ENCODE measurements at regions not wholly inside any gene's neighbourhood (a gene's known extent, or its start where the extent isn't known, plus 50 kb on each side); places are given as distances from the start of the nearest gene placed in this dataset.

DNA sequence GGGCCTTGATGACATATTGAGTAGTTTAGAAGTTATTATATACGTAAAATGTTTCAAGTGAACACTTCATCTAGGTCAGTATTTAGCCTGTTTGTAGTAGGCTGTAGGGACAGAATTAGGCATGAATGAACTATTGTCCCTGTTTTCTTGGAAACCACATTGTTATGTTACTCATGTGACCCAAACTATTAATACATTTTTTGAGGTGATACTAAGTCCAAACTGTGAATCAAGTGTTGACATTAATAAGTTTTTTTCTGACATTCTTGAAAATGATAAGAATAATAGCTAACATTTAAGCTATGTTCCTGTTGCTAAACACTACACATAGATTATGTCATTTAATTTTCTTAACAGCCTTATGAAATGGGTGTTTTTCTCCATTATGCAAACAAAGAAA is 1642.7 kb upstream of the WWC1 start:
- no peaks in the 10 kb centered on the region for H3K36me3 ChIP-seq (ENCODE audit: control insufficient read depth in 3 of 3, insufficient read depth in 3 of 3, low read length in 3 of 3)
- no peaks in the 10 kb centered on the region for H3K4me1 ChIP-seq (ENCODE audit: control insufficient read depth in 3 of 3, insufficient read depth in 3 of 3, low read length in 3 of 3)
- no peaks in the 10 kb centered on the region for H3K9me3 ChIP-seq (ENCODE audit: control insufficient read depth in 3 of 3, low read length in 3 of 3)

DNA sequence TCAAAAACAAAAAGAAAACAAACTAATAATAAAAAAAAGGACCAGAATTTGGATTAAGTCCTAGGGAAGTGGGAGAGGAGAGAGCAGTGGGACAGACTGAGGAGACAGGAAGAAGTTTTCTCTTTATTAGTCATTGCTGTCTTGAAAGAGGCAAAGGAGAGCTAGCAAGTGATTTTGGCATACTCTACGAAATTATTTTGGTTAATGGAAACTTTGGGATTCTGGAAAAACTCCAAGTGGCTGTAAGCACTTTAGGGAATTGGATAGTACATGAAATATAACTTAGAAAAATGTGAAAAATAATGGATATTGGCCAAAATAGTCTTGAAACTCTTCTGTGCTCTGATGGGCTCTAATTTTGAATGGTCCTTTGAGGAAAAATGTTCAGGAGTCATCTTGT is 1641.8 kb upstream of the WWC1 start:
- Histone ChIP-seq H3K27ac (ENCODE audit: low read depth, low read length) (no peak overlapping the region), H3K36me3 (ENCODE audit: control insufficient read depth in 3 of 3, insufficient read depth in 3 of 3, low read length in 3 of 3) (no peaks in the 10 kb centered on the region), H3K9ac (ENCODE audit: low read depth in 1 of 3, low read length in 3 of 3) (no peak overlapping the region), H3K27me3 (ENCODE audit: control insufficient read depth in 3 of 3, insufficient read depth in 3 of 3, low read length in 3 of 3) (no peaks in the 10 kb centered on the region), H3K9me3 (ENCODE audit: control insufficient read depth in 3 of 3, low read length in 3 of 3) (no peaks in the 10 kb centered on the region), H3K4me1 (ENCODE audit: control insufficient read depth in 3 of 3, insufficient read depth in 3 of 3, low read length in 3 of 3) (no peaks in the 10 kb centered on the region), H3K4me3 (ENCODE audit: low read length in 3 of 3) (no peak overlapping the region)

More for the DNA sequence above, 1642.7 kb upstream of the WWC1 start:
- H3K27me3 ChIP-seq (ENCODE audit: control insufficient read depth in 3 of 3, insufficient read depth in 3 of 3, low read length in 3 of 3): no peaks in the 10 kb centered on the region
- H3K4me3 ChIP-seq (ENCODE audit: low read length in 3 of 3): no peak overlapping the region
- H3K27ac ChIP-seq (ENCODE audit: low read depth, low read length): no peak overlapping the region
- no peak overlapping the region for H3K9ac ChIP-seq (ENCODE audit: low read depth in 1 of 3, low read length in 3 of 3)

DNA sequence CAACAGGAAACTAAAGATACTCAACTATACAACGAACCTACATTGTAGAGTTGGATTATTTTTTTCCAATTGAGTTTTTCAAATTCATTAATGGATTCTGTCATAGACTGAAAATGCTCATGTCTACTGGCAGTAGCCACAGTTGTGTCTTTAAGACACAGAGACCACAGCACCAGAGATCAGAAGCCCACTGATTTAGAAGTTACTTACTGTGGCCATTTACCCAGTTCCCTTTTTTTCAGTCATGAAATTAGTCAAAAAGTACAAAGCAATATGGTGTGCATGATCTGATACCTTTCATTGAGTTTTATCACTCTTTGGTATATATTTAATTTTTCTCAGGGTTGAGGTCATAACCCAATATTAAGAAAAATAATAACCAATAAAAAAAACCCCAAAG is 1640.2 kb upstream of the WWC1 start:
- H3K9ac ChIP-seq (ENCODE audit: low read depth in 1 of 3, low read length in 3 of 3): no peak overlapping the region
- peaks cover 0 to 3% (median 0%) of the 10 kb centered on the region in 3 donors for H3K9me3 ChIP-seq (ENCODE audit: control insufficient read depth in 3 of 3, low read length in 3 of 3)
- H3K36me3 ChIP-seq (ENCODE audit: control insufficient read depth in 3 of 3, insufficient read depth in 3 of 3, low read length in 3 of 3): no peaks in the 10 kb centered on the region
- no peaks in the 10 kb centered on the region for H3K27me3 ChIP-seq (ENCODE audit: control insufficient read depth in 3 of 3, insufficient read depth in 3 of 3, low read length in 3 of 3)
- no peaks in the 10 kb centered on the region for H3K4me1 ChIP-seq (ENCODE audit: control insufficient read depth in 3 of 3, insufficient read depth in 3 of 3, low read length in 3 of 3)
- no peak overlapping the region for H3K27ac ChIP-seq (ENCODE audit: low read depth, low read length)
- H3K4me3 ChIP-seq (ENCODE audit: low read length in 3 of 3): no peak overlapping the region

DNA sequence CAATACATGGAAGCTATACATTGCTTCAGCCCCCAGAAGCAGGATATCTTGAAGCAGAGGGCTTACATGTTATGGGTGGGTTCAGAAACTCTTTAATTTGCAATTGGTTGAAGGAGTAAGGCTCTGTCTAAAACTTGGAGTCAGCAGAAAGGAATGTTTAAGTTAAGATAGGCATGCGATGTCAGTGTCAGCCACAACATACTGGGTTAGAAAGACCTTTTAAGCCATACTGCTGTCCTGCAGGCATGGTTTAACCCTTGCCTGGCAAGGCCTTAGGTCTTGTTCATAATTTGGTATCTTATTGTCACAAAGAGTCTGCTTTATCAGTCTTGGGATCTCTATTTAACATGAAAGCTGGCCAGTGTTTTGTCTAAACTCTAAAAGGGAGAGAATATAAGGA is 1619.6 kb upstream of the WWC1 start:
- Histone ChIP-seq H3K4me3 (ENCODE audit: low read length in 3 of 3) (no peak overlapping the region), H3K9me3 (ENCODE audit: control insufficient read depth in 3 of 3, low read length in 3 of 3) (no peaks in the 10 kb centered on the region), H3K27ac (ENCODE audit: low read depth, low read length) (no peak overlapping the region), H3K36me3 (ENCODE audit: control insufficient read depth in 3 of 3, insufficient read depth in 3 of 3, low read length in 3 of 3) (no peaks in the 10 kb centered on the region), H3K9ac (ENCODE audit: low read depth in 1 of 3, low read length in 3 of 3) (no peak overlapping the region), H3K4me1 (ENCODE audit: control insufficient read depth in 3 of 3, insufficient read depth in 3 of 3, low read length in 3 of 3) (no peaks in the 10 kb centered on the region), H3K27me3 (ENCODE audit: control insufficient read depth in 3 of 3, insufficient read depth in 3 of 3, low read length in 3 of 3) (no peaks in the 10 kb centered on the region)

DNA sequence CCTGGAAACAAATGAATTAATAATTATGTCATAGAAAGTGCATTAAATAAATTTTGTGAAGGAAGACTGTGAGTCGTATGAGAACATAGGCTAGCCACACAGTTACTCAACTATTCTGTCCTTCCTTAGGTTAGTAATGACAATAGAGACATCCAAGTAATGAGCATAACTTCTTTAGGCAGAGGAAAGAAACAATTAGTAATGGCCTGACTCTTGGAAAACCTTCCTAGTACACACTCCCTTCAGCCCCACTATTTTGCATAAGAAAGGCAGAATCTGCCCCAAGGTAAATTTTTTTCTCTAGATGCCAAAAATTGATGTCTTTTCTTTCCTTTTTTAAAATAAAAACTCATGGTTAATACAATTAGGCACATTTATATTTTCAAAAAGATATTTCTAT is 1619.0 kb upstream of the WWC1 start:
- Histone ChIP-seq H3K4me3 (ENCODE audit: low read length in 3 of 3) (no peak overlapping the region), H3K27ac (ENCODE audit: low read depth, low read length) (no peak overlapping the region), H3K9ac (ENCODE audit: low read depth in 1 of 3, low read length in 3 of 3) (no peak overlapping the region), H3K36me3 (ENCODE audit: control insufficient read depth in 3 of 3, insufficient read depth in 3 of 3, low read length in 3 of 3) (no peaks in the 10 kb centered on the region), H3K4me1 (ENCODE audit: control insufficient read depth in 3 of 3, insufficient read depth in 3 of 3, low read length in 3 of 3) (no peaks in the 10 kb centered on the region), H3K27me3 (ENCODE audit: control insufficient read depth in 3 of 3, insufficient read depth in 3 of 3, low read length in 3 of 3) (no peaks in the 10 kb centered on the region), H3K9me3 (ENCODE audit: control insufficient read depth in 3 of 3, low read length in 3 of 3) (no peaks in the 10 kb centered on the region)

DNA sequence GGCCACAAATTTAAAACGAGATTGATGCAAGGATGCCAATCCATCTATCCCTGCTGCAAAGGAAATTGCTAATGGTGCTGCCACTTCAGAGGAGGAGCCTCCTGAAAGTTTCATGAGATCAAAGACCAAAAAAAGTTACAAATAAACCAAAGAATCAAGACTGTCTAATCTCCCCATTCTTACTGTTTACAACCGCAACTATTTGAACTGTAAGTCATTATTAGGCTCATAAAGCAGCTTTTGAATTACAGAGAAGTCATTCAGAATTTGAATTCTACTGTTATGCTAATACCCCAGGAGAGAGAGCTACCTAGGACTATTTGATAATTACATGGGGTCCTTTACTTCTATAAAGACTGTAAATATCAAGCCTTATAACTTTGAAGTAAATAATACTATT is 1613.6 kb upstream of the WWC1 start:
- no peaks in the 10 kb centered on the region for H3K9me3 ChIP-seq (ENCODE audit: control insufficient read depth in 3 of 3, low read length in 3 of 3)
- H3K36me3 ChIP-seq (ENCODE audit: control insufficient read depth in 3 of 3, insufficient read depth in 3 of 3, low read length in 3 of 3): no peaks in the 10 kb centered on the region
- H3K4me1 ChIP-seq (ENCODE audit: control insufficient read depth in 3 of 3, insufficient read depth in 3 of 3, low read length in 3 of 3): no peaks in the 10 kb centered on the region
- H3K4me3 ChIP-seq (ENCODE audit: low read length in 3 of 3): no peak overlapping the region
- no peaks in the 10 kb centered on the region for H3K27me3 ChIP-seq (ENCODE audit: control insufficient read depth in 3 of 3, insufficient read depth in 3 of 3, low read length in 3 of 3)
- no peak overlapping the region for H3K27ac ChIP-seq (ENCODE audit: low read depth, low read length)
- no peak overlapping the region for H3K9ac ChIP-seq (ENCODE audit: low read depth in 1 of 3, low read length in 3 of 3)

DNA sequence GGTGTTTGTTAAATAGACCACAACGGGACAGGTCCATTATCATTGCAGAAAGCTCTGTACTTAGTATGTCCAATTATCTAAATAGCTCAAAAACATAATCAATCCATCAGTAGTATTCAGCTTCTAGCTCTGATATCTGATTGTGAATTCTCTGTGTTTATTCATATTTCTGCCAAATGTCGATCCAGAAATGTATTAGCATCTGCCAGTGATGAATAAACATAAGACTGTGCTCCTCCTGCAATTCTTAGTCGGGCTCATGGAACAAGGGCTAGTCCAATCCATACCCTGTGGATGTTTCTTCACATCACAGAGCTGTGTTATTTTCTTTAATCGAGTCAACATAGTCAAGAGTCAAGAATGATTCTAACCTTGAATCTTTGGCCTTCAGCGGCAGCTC is 1612.1 kb upstream of the WWC1 start:
- Histone ChIP-seq H3K36me3 (ENCODE audit: control insufficient read depth in 3 of 3, insufficient read depth in 3 of 3, low read length in 3 of 3) (no peaks in the 10 kb centered on the region), H3K4me3 (ENCODE audit: low read length in 3 of 3) (no peak overlapping the region), H3K27me3 (ENCODE audit: control insufficient read depth in 3 of 3, insufficient read depth in 3 of 3, low read length in 3 of 3) (no peaks in the 10 kb centered on the region), H3K9ac (ENCODE audit: low read depth in 1 of 3, low read length in 3 of 3) (no peak overlapping the region), H3K4me1 (ENCODE audit: control insufficient read depth in 3 of 3, insufficient read depth in 3 of 3, low read length in 3 of 3) (no peaks in the 10 kb centered on the region), H3K27ac (ENCODE audit: low read depth, low read length) (no peak overlapping the region), H3K9me3 (ENCODE audit: control insufficient read depth in 3 of 3, low read length in 3 of 3) (no peaks in the 10 kb centered on the region)

DNA sequence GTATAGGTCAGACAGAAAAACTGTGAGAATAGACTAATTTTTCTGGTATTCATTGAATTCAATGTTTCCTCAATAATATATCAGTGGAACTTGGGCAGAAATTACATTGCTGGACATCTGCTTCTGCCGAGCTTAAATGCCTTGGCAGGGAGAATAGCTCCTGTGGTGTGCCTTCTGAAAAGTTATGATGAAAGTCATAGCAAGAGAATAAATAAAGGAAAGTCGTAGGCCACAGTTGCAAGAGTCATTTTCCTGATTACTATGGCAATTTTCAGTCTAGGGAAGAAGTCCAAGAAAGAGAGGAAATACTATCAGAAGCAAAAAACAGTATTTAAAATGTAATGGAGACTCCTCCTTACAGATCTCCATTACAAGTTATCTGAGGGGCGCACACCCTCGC is 1596.1 kb upstream of the WWC1 start:
- H3K27ac ChIP-seq (ENCODE audit: low read depth, low read length): no peak overlapping the region
- H3K9ac ChIP-seq (ENCODE audit: low read depth in 1 of 3, low read length in 3 of 3): no peak overlapping the region
- H3K36me3 ChIP-seq (ENCODE audit: control insufficient read depth in 3 of 3, insufficient read depth in 3 of 3, low read length in 3 of 3): no peaks in the 10 kb centered on the region
- H3K4me3 ChIP-seq (ENCODE audit: low read length in 3 of 3): no peak overlapping the region
- H3K9me3 ChIP-seq (ENCODE audit: control insufficient read depth in 3 of 3, low read length in 3 of 3): no peaks in the 10 kb centered on the region
- no peaks in the 10 kb centered on the region for H3K27me3 ChIP-seq (ENCODE audit: control insufficient read depth in 3 of 3, insufficient read depth in 3 of 3, low read length in 3 of 3)
- H3K4me1 ChIP-seq (ENCODE audit: control insufficient read depth in 3 of 3, insufficient read depth in 3 of 3, low read length in 3 of 3): no peaks in the 10 kb centered on the region

DNA sequence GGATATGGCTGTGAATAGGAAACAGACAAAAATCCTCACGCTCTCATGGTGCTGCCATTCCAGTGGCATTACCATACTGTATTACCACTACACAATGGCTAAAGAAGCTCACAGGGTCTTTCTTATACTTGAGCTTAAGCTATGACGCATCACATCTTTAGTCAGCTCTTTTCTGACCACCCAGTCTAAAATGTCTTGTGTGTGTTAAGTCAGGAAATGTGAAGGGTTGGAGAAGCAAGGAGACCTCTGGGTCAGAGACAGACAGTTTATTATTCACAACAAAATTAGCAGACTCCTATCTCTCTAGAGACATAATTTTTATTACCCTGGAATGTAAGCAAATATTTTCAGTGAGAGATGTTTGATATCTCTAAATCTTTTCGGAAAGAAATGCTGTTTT is 1583.2 kb upstream of the WWC1 start:
- no peak overlapping the region for H3K27ac ChIP-seq (ENCODE audit: low read depth, low read length)
- no peaks in the 10 kb centered on the region for H3K36me3 ChIP-seq (ENCODE audit: control insufficient read depth in 3 of 3, insufficient read depth in 3 of 3, low read length in 3 of 3)
- no peak overlapping the region for H3K4me3 ChIP-seq (ENCODE audit: low read length in 3 of 3)
- no peaks in the 10 kb centered on the region for H3K4me1 ChIP-seq (ENCODE audit: control insufficient read depth in 3 of 3, insufficient read depth in 3 of 3, low read length in 3 of 3)
- H3K9me3 ChIP-seq (ENCODE audit: control insufficient read depth in 3 of 3, low read length in 3 of 3): no peaks in the 10 kb centered on the region
- H3K27me3 ChIP-seq (ENCODE audit: control insufficient read depth in 3 of 3, insufficient read depth in 3 of 3, low read length in 3 of 3): no peaks in the 10 kb centered on the region
- no peak overlapping the region for H3K9ac ChIP-seq (ENCODE audit: low read depth in 1 of 3, low read length in 3 of 3)

DNA sequence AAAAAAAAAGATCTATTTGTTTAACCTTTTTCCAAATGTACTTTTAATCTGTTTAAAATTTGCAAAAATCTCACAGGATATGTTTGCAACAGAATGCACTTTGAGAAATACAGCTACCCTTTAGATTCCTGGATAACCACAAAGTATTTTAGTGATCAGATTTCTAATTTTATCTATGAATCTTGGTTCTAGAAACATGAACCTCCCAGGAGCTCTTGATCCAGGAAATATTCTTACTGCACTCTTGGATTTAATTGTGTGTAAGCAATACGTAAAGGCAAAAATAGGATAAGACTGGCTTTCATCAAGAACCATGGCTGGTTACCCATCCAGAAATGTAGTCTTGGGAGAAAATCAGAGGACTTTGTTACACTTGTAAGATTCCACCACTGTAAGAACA is 1581.8 kb upstream of the WWC1 start:
- Histone ChIP-seq H3K4me1 (ENCODE audit: control insufficient read depth in 3 of 3, insufficient read depth in 3 of 3, low read length in 3 of 3) (no peaks in the 10 kb centered on the region), H3K4me3 (ENCODE audit: low read length in 3 of 3) (no peak overlapping the region), H3K9ac (ENCODE audit: low read depth in 1 of 3, low read length in 3 of 3) (no peak overlapping the region), H3K27me3 (ENCODE audit: control insufficient read depth in 3 of 3, insufficient read depth in 3 of 3, low read length in 3 of 3) (no peaks in the 10 kb centered on the region), H3K9me3 (ENCODE audit: control insufficient read depth in 3 of 3, low read length in 3 of 3) (no peaks in the 10 kb centered on the region), H3K36me3 (ENCODE audit: control insufficient read depth in 3 of 3, insufficient read depth in 3 of 3, low read length in 3 of 3) (no peaks in the 10 kb centered on the region), H3K27ac (ENCODE audit: low read depth, low read length) (no peak overlapping the region)

DNA sequence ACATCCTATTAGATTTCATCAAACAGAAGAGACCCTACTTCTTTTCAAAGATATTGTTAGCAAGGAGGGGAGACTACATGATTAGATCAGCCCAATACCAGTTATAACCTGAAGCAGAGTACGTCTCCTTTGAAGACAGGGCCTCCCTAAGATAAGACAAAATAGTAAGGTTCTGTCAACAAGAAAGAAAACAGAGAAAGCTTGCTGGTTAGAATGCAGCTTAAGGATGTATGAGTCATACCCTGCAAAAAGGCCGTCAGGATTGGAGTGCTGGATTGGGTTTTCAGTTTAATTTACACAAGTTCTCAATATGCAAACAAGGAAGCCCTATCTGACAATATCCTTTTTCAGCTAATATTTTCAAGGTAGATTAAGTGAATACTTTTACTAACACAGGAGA is 1581.2 kb upstream of the WWC1 start:
- Histone ChIP-seq H3K27ac (ENCODE audit: low read depth, low read length) (no peak overlapping the region), H3K36me3 (ENCODE audit: control insufficient read depth in 3 of 3, insufficient read depth in 3 of 3, low read length in 3 of 3) (no peaks in the 10 kb centered on the region), H3K9me3 (ENCODE audit: control insufficient read depth in 3 of 3, low read length in 3 of 3) (no peaks in the 10 kb centered on the region), H3K4me3 (ENCODE audit: low read length in 3 of 3) (no peak overlapping the region), H3K27me3 (ENCODE audit: control insufficient read depth in 3 of 3, insufficient read depth in 3 of 3, low read length in 3 of 3) (no peaks in the 10 kb centered on the region), H3K4me1 (ENCODE audit: control insufficient read depth in 3 of 3, insufficient read depth in 3 of 3, low read length in 3 of 3) (no peaks in the 10 kb centered on the region), H3K9ac (ENCODE audit: low read depth in 1 of 3, low read length in 3 of 3) (no peak overlapping the region)

Measured in skeletal muscle tissue (tissue), 3 donors.